Esophagus (tissue), 2 donors: ENCODE measurements at regions not wholly inside any gene's neighbourhood (a gene's known extent, or its start where the extent isn't known, plus 50 kb on each side); places are given as distances from the start of the nearest gene placed in this dataset.
"Not testable (repeated sequence)": the region's sequence is repeated elsewhere in the genome, so short reads cannot be mapped to it uniquely, and the experiment has no call there.

ENCODE experiments used
- H3K27ac ChIP-seq, 2 donors: one replicate each; pipeline ENCODE4 v1.5.1; 2013; ENCODE audit warnings: low read depth in 2 of 2, mild to moderate bottlenecking in 2 of 2, inconsistent platforms in 1 of 2, low read length in 1 of 2, moderate library complexity in 1 of 2
- H3K27me3 ChIP-seq, 2 donors: one replicate each; pipeline ENCODE4 v1.6.1; 2013; ENCODE audit warnings: low read length in 2 of 2, control low read depth in 1 of 2, mild to moderate bottlenecking in 1 of 2; ENCODE audit not compliant: insufficient read depth in 2 of 2, control insufficient read depth in 1 of 2
- H3K36me3 ChIP-seq, 2 donors: one replicate each; pipeline ENCODE4 v1.6.1; 2013; ENCODE audit warnings: low read length in 1 of 2; ENCODE audit not compliant: control insufficient read depth in 2 of 2, insufficient read depth in 2 of 2
- H3K4me1 ChIP-seq, 2 donors: one replicate each; pipeline ENCODE4 v1.6.1; 2013; ENCODE audit warnings: low read length in 1 of 2; ENCODE audit not compliant: control insufficient read depth in 2 of 2, insufficient read depth in 2 of 2
- H3K4me3 ChIP-seq, 2 donors: one replicate each; pipeline ENCODE4 v1.5.1; 2013; ENCODE audit warnings: low read length in 2 of 2, mild to moderate bottlenecking in 2 of 2, low read depth in 1 of 2, moderate library complexity in 1 of 2
- H3K9me3 ChIP-seq, 2 donors: one replicate each; pipeline ENCODE4 v1.6.1; 2013; ENCODE audit warnings: mild to moderate bottlenecking in 2 of 2, low read depth in 1 of 2, low read length in 1 of 2, moderate library complexity in 1 of 2; ENCODE audit not compliant: control insufficient read depth in 2 of 2, insufficient read depth in 1 of 2
- WGBS, 2 donors: extraction: QIAGEN DNeasy Blood & Tissue Kit; methylation state at CpG; one replicate each; pipeline ENCODE4 v1.1.7; 2013; 5-methylcytosine and 5-hydroxymethylcytosine counted together
- donor health status: healthy with polysubstance abuse.
- donor health status: Bipolar disorder and iron deficiency.

DNA sequence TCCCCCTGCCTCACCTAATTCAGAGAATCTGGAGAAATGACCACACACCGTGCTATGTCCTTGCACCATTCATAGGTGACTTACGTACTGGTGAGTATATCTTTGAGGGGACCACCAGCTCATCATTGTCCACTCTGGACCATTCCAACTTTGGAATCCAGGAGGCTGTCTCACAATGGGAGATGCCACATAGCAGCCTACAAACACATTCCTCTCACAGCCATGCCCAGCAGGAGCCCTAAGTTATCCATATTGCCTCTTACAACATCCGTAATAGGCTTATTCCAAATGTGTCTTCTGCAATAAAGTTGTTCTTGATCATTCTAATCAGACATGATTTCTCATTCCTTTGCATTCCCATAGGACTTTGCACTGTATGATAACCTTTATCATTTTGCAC is 436.7 kb downstream of the EFNB2 start:
- Histone ChIP-seq H3K27me3 (no peaks in the 10 kb centered on the region), H3K4me1 (no peaks in the 10 kb centered on the region), H3K36me3 (no peaks in the 10 kb centered on the region), H3K27ac (no peak overlapping the region), H3K4me3 (no peak overlapping the region), H3K9me3 (peaks cover 0 to 3% of the 10 kb centered on the region in 2 donors)
- WGBS, 2 donors = 96% methylated on average over 3 of the region's 3 CpGs

DNA sequence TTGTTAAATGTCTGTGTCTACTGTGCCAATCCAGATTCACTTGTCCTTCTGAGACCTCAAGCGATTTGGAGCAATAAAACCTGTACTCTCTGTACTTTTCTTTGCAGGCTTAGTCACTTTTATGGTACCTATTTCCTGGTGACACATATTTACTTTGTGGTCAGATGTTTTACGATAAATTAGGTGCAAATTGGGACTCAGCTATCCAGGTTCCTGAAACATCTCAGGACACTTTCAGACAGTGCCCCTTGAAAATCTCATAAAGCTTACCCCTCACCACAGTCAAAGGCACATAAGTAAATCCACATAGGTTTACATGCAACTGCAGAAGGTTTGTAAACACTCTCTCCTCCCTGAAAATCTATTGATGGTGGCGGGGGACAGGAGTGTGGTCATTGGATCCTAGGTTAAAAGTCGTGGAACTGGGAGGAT is 438.8 kb downstream of the EFNB2 start:
- Histone ChIP-seq H3K27me3 (no peaks in the 10 kb centered on the region), H3K36me3 (no peaks in the 10 kb centered on the region), H3K4me1 (no peaks in the 10 kb centered on the region), H3K9me3 (no peaks in the 10 kb centered on the region), H3K27ac (no peak overlapping the region), H3K4me3 (no peak overlapping the region)
- WGBS, 2 donors = 71 to 79% methylated on average over 4 of the region's 4 CpGs

DNA sequence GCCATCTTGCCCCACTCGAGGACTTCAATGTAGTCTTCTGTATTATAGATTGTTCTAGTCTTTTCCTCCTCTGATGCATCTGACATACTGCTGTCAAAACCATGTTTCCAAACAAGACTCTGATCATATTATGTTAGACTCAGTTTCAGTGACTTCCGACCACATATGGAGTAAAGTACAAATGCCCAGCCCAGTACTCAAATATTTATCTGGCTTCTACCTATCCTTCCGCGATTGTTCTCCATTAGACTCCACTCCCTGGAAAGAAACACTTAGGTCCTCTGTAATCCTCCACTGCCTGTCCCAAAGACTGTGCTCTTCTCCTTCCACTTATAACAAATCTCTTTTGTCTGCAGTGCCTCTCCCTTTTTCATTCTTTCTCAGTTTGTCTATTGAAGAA is 439.5 kb downstream of the EFNB2 start:
- no peak overlapping the region for H3K27ac ChIP-seq
- H3K9me3 ChIP-seq = no peaks in the 10 kb centered on the region
- no peak overlapping the region for H3K4me3 ChIP-seq
- WGBS, 2 donors = 81 to 89% methylated on average over 4 of the region's 4 CpGs
- H3K36me3 ChIP-seq = no peaks in the 10 kb centered on the region
- H3K4me1 ChIP-seq = no peaks in the 10 kb centered on the region
- no peaks in the 10 kb centered on the region for H3K27me3 ChIP-seq

DNA sequence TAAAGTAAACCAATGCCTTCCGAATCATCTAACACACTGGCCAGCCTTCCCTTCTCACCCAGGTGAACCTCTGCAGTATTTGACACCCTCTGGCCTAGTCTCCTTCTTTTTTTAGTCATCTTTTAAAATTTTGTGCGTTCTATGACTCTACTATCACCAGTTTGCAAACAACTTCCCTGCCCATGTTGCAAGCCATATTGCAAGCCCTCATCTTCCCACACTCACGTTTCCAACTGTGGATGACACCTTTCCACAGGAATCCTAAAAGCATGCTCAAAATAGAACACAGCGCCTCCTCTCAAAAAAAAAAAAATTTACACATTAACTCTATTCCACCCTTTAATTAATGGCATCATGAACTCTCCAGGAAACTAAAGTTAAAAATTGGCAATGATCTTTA is 440.1 kb downstream of the EFNB2 start:
- Histone ChIP-seq H3K36me3 (no peaks in the 10 kb centered on the region), H3K27ac (no peak overlapping the region), H3K27me3 (no peaks in the 10 kb centered on the region), H3K4me3 (no peak overlapping the region), H3K9me3 (no peaks in the 10 kb centered on the region), H3K4me1 (no peaks in the 10 kb centered on the region)
- 84 to 87% methylated on average over 4 of the region's 4 CpGs for WGBS, 2 donors

DNA sequence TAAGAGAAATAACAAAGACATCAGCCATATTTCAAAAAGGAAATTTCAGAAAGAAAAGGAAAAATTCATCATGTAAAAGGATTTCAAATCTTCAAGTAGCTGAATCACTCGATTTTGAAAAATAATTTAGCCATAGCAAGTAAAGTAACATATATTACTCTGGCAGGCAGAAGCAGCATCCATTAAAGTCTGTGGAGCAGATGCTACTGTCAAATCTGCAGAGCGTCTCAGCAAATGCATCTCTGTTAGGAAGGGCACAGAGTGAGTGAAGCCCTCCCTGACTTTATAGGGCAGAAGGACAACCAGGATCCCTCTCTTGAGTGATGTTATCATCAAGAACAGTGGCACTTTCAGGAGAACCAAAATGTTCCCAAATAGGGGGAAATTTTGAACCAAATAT is 445.5 kb downstream of the EFNB2 start:
- no peaks in the 10 kb centered on the region for H3K27me3 ChIP-seq
- WGBS, 2 donors = 78 to 80% methylated on average over 2 of the region's 2 CpGs
- no peaks in the 10 kb centered on the region for H3K9me3 ChIP-seq

DNA sequence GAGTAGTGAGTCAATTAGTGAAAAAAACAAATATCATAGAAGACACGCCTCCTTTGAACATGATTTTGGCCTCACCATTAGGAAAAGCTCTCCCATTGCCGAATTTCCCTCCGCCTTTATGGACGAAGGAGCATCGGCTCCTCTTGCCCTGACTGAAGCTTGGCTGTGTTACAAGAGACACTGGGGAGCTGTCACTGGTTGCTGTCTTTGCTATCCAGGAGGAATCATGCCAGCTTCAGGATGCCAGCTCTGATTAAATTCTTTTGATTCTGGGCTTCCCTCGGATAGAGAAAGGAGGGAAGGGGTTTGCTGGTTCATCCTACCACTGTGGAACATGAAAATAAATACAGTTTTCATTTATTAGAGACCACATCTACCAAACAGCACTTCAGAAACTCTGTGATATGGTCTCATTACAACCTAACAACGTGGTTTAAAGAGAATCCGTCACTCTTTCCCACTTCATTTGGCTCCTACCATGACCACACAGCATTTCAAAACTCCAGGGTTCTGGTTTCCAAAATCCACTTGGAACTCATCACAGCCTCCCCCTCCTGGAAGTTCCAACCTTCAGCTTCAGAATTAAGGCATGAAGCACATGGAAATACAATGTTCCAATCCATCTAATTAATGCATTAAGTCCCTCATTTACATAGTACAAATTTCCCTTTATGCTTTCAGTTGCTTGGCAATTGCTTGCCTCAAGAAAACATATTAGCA is 446.0 kb downstream of the EFNB2 start:
- 65 to 72% methylated on average over 8 of the region's 8 CpGs for WGBS, 2 donors
- Histone ChIP-seq H3K4me1 (no peaks in the 10 kb centered on the region), H3K9me3 (no peaks in the 10 kb centered on the region), H3K27me3 (no peaks in the 10 kb centered on the region), H3K36me3 (no peaks in the 10 kb centered on the region), H3K4me3 (no peak overlapping the region), H3K27ac (no peak overlapping the region)

More for the DNA sequence above, 445.5 kb downstream of the EFNB2 start:
- no peak overlapping the region for H3K4me3 ChIP-seq
- H3K27ac ChIP-seq = no peak overlapping the region
- H3K36me3 ChIP-seq = no peaks in the 10 kb centered on the region
- no peaks in the 10 kb centered on the region for H3K4me1 ChIP-seq

DNA sequence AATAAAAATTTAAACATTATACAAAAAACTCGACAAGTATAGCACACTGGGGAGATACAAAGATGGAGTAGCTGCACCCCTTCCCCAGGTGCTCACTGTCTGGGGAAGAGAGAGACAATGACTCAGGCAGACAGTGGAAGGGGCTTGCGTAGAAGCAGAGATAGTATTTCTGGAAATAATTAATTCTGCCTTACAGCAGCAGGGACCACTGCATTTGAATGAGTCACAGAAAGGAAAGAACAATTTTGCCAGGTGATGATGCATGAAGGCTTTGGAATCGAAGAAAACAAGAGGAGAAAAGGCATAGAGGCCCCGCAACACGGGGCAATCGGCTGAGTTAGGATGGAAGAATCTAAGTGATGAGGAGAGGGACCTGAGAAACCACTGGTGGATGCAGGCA is 447.4 kb downstream of the EFNB2 start:
- WGBS, 2 donors = 86% methylated on average over 6 of the region's 6 CpGs
- Histone ChIP-seq H3K4me1 (no peaks in the 10 kb centered on the region), H3K9me3 (no peaks in the 10 kb centered on the region), H3K4me3 (no peak overlapping the region), H3K27ac (no peak overlapping the region), H3K27me3 (no peaks in the 10 kb centered on the region), H3K36me3 (no peaks in the 10 kb centered on the region)

DNA sequence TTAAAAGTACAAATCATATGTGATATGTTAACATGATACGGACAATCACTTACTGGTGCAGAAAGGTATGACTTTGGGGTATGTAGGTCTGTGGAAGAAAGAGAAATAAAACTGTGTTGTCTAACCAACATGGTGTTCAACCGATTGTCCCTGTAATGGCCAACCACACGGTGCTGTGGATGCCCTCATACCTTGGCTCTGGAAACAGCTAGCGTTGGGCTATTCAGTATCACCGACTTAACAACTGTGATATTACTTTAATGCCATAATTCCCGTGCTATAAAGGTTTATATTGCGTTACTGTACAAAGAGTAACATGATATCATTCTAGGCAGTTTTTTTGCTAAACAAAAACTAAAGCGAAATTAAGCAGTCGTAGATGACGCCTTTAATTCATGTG is 448.3 kb downstream of the EFNB2 start:
- Histone ChIP-seq H3K27ac (no peak overlapping the region), H3K4me3 (no peak overlapping the region), H3K27me3 (no peaks in the 10 kb centered on the region), H3K4me1 (no peaks in the 10 kb centered on the region), H3K36me3 (no peaks in the 10 kb centered on the region), H3K9me3 (no peaks in the 10 kb centered on the region)
- 89 to 90% methylated on average over 10 of the region's 10 CpGs for WGBS, 2 donors

DNA sequence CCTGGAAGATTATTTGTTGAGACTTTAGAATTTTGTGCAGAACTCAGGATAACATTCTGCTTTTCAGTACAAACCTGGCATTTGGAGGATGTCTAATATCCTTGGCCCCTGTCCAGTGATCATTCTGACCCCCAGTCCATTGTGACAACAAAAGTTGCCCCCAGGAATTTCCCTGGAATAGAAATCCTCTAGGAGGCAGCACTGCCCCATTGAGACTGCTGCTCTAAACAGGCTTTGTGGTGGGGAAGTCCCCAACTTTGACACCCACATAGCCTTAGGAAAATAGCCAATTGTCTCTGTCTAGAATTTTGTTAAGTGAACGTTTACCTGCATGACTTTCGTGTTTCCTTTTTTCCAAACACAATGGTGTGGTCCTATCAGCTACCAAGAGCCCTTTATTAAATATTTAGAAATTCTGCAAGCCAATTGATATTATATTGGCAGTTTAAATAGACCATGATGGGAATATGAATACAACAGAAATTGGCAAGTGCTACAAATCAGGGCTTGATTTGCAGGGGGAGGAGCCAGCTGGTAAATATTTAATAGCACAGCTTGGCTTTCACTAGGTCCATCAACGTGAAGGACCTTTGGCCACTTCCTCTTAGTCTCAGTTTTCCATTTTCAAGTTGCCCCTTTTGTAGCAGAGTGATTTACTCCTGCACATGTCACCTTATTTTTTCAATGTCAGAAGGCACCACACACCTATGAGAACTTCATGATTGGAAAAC is 451.7 kb downstream of the EFNB2 start:
- H3K27me3 ChIP-seq = no peaks in the 10 kb centered on the region
- H3K9me3 ChIP-seq = peaks cover 0 to 2% of the 10 kb centered on the region in 2 donors
- no peak overlapping the region for H3K4me3 ChIP-seq
- no peaks in the 10 kb centered on the region for H3K4me1 ChIP-seq
- no peak overlapping the region for H3K27ac ChIP-seq
- WGBS, 2 donors = 32 to 39% methylated on average over 3 of the region's 3 CpGs
- no peaks in the 10 kb centered on the region for H3K36me3 ChIP-seq

DNA sequence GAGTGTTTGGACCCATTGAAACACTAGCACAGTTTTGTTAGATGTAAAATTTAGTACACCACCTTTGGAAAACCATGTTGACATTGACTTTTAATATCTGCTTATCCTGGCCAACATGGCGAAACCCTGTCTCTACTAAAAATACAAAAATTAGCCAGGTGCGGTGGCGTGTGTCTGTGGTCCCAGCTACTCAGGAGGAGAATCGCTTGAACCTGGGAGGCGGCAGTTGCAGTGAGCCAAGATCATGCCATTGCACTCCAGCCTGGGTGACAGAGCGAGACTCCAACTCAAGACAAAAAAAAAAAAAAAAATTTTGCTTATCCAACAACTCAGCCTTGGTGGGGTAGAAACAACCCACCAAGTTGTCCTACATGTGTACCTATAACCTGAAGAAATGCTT is 454.2 kb downstream of the EFNB2 start:
- WGBS, 2 donors = 95 to 97% methylated on average over 6 of the region's 6 CpGs
- not testable (repeated sequence) for H3K4me1 ChIP-seq, H3K27me3 ChIP-seq, H3K27ac ChIP-seq, H3K9me3 ChIP-seq, H3K4me3 ChIP-seq, H3K36me3 ChIP-seq
